HepG2 (cell line): ENCODE measurements at regions not wholly inside any gene's neighbourhood (a gene's known extent, or its start where the extent isn't known, plus 50 kb on each side); places are given as distances from the start of the nearest gene placed in this dataset.

Experiments used
- ATAD3A ChIP-seq: sonication (generic); formaldehyde crosslinking; IDR thresholded peaks from 2 replicates; pipeline ENCODE4 v1.4.0; 2020; ENCODE audit warnings: missing genetic modification reagents
- BRD4 ChIP-seq: sonication (generic); formaldehyde crosslinking; IDR thresholded peaks from 2 replicates; pipeline ENCODE4 v1.4.0; 2020; ENCODE audit warnings: missing genetic modification reagents
- ZNF143 ChIP-seq: sonication (generic); formaldehyde crosslinking; IDR thresholded peaks from 2 replicates; pipeline ENCODE4 v1.4.0; 2020; ENCODE audit warnings: missing genetic modification reagents
- TF ChIP-seq, protein P1 (sequence below): sonication (generic); formaldehyde crosslinking; IDR thresholded peaks from 2 replicates; pipeline ENCODE4 v1.5.0; 2020; ENCODE audit warnings: mild to moderate bottlenecking, missing genetic modification reagents, moderate library complexity

DNA sequence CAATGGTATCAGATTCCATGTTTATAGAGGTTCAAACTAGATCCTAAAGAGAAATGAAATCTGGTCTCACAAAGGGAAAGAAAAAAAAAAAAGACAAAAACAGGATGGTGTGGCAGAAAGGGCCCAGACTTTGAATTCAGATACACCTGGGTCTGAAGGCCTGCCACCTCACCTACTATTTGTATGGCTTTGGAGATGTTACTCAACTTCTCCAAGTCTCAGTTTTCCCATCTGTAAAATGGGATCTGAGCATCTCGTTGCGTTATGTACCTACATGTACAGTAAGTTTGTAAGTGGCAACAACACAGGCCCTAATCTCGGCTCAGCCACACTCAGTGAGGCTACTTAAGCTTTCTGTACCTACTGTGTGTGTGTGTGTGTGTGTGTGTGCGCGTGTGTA, 147.5 kb upstream of the FGGY start:
- TF ChIP-seq ZNF143 (CRISPR knock-in tag): no peak
- TF ChIP-seq, protein P1, sequence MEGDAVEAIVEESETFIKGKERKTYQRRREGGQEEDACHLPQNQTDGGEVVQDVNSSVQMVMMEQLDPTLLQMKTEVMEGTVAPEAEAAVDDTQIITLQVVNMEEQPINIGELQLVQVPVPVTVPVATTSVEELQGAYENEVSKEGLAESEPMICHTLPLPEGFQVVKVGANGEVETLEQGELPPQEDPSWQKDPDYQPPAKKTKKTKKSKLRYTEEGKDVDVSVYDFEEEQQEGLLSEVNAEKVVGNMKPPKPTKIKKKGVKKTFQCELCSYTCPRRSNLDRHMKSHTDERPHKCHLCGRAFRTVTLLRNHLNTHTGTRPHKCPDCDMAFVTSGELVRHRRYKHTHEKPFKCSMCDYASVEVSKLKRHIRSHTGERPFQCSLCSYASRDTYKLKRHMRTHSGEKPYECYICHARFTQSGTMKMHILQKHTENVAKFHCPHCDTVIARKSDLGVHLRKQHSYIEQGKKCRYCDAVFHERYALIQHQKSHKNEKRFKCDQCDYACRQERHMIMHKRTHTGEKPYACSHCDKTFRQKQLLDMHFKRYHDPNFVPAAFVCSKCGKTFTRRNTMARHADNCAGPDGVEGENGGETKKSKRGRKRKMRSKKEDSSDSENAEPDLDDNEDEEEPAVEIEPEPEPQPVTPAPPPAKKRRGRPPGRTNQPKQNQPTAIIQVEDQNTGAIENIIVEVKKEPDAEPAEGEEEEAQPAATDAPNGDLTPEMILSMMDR: no peak
- TF ChIP-seq BRD4 (CRISPR knock-in tag): no peak
- TF ChIP-seq ATAD3A: no peak
